GM12872 (cell line): ENCODE measurements at regions not wholly inside any gene's neighbourhood (a gene's known extent, or its start where the extent isn't known, plus 50 kb on each side); places are given as distances from the start of the nearest gene placed in this dataset.

Experiments used
- TF ChIP-seq, protein P1 (sequence below): IDR thresholded peaks from 3 replicates; pipeline ENCODE4 v1.5.1; 2011; ENCODE audit warnings: low read depth, mild to moderate bottlenecking, low read length, moderate library complexity; ENCODE audit not compliant: insufficient read depth

DNA sequence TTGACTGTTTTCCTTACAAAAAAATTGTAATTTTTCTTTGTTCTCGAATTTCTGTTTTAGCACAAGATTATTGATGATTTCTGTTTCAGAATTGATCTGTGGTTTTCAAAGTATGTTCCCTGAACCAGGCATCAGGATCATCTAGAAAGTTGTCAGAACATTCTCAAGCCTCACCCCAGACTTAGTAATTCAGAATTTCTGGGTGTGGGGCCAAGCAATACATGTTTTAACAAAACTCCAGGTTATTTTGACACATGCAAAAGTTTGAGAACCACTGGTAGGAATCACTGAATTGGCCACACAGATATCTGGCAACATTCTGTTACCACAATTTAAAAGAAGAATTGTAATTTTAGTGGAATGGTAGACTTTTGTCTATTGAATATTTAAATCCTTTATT is 1173.9 kb upstream of the LRRTM3 start:
- TF ChIP-seq, protein P1, sequence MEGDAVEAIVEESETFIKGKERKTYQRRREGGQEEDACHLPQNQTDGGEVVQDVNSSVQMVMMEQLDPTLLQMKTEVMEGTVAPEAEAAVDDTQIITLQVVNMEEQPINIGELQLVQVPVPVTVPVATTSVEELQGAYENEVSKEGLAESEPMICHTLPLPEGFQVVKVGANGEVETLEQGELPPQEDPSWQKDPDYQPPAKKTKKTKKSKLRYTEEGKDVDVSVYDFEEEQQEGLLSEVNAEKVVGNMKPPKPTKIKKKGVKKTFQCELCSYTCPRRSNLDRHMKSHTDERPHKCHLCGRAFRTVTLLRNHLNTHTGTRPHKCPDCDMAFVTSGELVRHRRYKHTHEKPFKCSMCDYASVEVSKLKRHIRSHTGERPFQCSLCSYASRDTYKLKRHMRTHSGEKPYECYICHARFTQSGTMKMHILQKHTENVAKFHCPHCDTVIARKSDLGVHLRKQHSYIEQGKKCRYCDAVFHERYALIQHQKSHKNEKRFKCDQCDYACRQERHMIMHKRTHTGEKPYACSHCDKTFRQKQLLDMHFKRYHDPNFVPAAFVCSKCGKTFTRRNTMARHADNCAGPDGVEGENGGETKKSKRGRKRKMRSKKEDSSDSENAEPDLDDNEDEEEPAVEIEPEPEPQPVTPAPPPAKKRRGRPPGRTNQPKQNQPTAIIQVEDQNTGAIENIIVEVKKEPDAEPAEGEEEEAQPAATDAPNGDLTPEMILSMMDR = no peak

DNA sequence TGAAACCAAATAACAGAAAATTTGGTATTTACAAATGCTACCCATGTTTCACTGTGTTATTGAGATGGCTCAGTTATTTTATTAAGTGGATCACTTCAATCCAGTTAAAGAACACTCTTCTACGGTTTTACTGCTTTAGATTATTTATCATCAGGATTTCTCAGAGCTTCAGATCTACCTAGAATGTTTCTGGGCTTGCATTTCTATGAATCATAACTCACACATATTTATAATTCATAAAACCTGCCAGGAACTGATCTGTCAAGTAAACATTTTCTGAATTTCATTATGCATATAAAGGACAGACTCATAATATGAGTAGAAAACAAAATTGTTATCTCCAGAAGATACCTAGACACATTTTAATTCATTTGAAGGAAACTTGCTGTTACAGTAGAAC is 1172.3 kb upstream of the LRRTM3 start:
- TF ChIP-seq, protein P1 = no peak

- TF ChIP-seq, protein P1 = no peak
Observed at GRCh38 chr10:65754112-65754511, 1171.7 kb upstream of the LRRTM3 start.

DNA sequence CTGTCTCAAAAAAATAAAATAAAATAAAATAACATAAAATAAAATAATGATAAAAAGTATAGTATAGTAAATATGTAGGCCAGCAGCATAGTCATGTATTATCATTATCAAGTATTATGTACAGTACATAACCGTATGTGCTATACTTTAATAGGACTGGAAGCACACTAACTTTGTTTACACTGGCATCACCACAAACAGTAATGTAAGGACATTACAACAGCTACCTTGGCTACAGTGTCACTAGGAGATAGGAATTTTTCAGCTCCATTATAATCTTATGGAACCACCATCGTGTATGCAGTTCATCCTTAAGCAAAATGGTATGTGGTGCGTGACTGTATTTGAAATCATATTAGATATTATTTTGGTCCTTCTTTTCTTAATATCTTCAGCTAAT is 1163.5 kb upstream of the LRRTM3 start:
- TF ChIP-seq, protein P1 = no peak

DNA sequence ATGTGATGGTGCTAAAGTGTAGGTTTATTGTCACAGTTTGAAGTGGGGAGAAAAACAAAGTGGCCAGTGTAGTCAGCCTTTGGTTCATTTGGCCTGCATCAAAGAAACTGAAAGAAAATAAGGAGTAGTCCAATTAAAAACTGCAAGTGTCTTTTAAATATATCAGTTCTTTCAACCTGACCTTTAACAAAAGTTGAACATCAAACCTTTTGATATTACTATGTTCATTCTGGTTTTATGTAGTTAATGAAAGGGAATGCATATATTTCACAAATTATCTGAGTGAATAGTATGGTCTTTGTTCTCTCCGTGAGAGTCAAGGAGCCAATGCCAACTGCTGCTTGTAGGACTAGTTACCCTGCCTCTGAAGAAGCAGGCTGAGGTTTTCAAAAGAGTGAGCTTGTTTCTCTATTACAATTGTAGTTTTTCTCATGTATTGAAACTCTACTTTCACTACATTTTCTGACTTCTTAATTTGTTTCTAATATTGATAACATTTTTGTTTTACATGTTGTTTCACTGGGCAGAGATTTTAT is 1160.8 kb upstream of the LRRTM3 start:
- TF ChIP-seq, protein P1 = no peak

DNA sequence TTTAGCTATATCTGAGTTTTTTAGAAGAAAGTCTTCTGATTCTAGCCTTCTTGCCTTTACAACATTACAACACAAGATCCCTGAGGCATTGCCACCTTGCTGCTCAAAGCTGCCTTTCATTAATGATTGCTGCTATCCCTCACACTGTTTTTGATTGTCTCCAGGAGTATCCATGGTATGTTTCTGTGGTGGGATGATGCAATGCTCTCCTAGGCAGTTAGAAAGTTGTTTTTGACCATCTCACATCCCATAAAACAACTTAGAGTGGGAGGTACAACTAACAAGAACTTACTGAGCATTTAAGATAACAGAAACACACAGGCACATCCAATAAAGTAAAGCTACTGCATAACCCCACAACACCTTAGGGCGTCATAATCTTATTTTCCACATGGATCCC is 1156.0 kb upstream of the LRRTM3 start:
- TF ChIP-seq, protein P1 = no peak

GRCh38 chr10:65778753-65779152 is 1147.1 kb upstream of the LRRTM3 start:
- TF ChIP-seq, protein P1 = no peak
